GM19438 (cell line): ENCODE measurements at regions not wholly inside any gene's neighbourhood (a gene's known extent, or its start where the extent isn't known, plus 50 kb on each side); places are given as distances from the start of the nearest gene placed in this dataset.
"Not testable (repeated sequence)": the region's sequence is repeated elsewhere in the genome, so short reads cannot be mapped to it uniquely, and the experiment has no call there.

ENCODE experiments used
- ATAC-seq: cut with Tn5 transposase; IDR thresholded peaks from one replicate; pipeline ENCODE4 v1.9.1; 2021; ENCODE audit warnings: low read depth; ENCODE audit not compliant: unreplicated experiment

DNA sequence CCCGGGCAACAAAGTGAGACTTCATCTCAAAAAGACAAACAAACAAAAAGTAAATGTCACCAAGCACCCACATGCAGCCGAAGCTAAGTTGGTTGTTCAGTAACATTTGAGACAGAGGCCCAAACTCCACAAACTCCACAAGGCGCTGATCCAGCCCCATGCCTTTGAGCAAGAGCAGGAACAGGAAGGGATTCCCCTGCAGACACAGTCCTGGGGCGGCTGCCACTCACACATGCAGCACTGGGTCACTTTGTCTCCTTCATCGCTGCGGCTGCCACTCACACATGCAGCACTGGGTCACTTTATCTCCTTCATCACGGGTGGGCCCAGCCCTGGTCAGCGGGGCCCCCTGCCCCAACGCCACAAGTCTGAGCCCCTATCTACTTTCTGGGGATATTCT is 246.9 kb upstream of the RREB1 start:
- ATAC-seq: no peak

DNA sequence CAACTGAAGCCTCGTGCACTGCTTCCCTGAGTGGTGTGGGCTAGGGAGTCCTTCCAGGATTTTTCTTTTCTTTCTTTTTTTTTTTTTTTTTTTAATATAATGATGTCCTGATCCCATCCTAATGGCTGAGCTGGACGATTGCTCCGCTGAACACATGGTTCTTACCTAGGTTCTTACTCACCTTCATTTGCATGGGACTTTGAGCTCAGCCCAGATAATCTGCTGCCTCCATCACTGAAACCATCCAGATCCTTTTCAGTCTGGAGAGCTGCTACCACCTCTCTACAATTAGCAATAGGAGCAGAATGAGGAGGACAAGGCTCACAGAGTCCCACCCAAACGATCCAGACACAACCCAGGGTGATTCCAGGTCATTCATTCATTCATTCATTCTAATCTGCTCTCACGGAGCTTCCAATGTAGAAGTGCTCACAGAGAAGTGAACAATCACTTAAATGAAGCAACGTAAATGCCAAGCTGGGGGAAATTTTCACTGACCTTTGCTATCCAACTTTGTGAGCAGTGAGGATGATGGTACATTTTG is 246.3 kb upstream of the RREB1 start:
- no peak for ATAC-seq

DNA sequence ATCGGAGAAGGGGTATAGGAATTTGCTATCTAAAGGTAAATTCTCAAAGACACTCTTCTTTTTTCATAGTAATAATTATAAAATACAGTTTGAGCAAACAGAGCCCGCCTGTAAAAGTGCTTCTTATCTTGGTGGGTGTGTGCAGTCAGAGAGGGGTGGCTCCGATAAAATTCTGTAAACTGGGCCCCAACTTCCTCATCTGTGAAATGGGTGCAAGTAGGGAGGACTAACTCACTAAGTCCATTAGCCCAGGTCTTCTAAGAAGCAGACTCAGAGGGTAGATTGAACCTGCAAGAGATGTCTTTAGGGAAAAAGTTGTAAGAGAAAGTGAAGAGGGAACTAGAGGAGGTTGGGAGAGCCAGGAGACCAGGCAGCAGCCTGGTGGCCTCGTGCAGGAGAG is 245.8 kb upstream of the RREB1 start:
- no peak for ATAC-seq

DNA sequence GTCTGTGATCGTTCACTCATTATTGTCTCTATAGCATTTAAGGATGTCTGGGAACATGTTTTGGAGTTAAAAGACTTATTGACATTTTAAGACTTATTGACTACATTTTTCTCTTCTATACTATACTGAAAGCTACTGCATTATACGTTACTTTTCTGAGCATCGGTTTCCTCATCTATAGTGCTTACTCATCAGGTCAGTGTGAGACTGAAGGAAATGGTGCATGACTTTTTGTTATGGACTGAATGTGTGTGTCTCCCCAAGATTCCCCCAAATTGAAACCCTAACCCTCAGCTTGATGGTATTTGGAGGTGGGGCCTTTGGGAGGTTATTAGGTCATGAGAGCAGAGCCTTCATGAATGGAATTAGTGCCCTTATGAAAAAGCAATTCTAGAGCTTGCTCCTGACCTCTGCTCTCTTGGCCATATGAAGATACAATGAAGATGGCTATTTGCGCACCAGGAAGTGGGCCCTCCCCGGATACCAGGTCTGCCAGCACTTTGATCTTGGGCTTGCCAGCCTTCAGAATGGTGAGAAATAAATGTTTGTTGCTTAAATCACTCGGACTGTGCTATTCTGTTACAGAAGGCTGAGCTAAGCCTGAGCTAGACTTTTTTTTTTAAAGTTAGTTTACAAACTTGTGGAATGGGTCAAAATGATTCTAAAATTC is 243.7 kb upstream of the RREB1 start:
- ATAC-seq: no peak

DNA sequence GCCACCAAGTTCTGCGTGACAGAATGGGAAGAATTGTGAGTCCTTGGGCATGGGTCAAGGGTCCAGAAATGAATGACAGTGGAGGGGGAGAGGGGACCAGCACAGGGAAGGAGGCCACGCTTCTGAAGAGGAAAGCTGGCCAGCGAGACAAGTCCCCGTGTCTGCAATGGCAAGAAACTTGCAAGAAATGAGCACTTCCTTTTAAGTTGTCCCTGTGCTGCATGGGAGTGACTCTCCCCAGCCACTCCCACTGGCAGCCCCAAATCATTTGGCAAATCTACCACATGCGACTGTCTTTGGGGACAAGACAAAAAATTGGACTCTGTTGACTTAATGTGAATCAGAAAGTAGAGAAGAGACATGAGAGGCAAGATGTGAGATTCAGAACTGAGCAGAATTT is 242.2 kb upstream of the RREB1 start:
- ATAC-seq: no peak

DNA sequence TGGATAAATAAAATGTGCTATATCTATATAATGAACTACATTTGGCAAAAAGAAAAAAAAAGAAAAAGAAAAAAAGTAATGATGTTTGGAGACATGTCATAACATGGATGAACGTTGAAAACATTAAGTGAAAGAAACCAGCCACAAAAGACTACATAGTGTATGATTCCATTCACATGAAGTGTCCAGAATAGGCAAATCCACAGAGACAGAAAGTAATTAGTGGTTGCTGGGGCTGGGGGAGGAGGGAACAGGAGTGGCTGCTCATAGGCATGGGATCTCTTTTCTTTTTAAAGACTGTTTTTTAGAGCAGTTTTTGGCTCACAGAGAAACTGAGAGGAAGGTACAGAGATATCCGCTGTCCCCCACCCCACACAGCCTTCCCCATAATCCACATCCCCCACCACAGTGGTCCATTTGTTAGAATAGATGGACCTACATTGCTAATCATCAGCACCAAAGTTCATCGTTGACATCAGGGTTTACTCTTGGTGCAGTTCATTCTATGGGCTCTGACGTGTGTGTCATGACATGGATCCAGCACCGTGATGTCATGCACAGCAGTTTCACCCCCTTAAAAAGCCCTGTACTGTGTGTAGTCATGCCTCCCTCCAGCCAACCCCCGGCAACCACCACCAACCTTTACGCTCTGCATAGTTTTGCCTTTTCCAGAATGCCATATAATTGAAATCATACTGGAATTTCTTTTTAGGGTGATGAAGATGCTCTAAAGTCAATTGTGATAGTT is 240.9 kb upstream of the RREB1 start:
- no peak for ATAC-seq

DNA sequence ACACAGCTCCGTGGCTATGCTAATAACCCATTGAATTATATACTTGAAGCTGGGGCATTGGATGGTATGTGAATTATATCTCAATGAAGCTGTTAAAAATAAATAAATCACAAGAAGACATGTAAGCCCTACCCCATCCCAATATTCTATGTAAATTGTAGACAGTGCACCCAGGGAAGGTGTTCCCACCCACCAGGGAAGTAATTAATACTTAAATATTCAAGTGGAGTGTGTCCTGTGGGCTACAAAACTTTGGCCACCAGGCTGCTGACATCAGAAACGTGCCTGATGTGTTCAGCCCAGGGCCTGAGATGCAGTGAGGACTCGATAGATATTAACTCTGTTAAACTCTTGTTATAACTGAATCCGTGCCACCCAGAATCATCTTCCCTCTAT is 240.4 kb upstream of the RREB1 start:
- no peak for ATAC-seq

DNA sequence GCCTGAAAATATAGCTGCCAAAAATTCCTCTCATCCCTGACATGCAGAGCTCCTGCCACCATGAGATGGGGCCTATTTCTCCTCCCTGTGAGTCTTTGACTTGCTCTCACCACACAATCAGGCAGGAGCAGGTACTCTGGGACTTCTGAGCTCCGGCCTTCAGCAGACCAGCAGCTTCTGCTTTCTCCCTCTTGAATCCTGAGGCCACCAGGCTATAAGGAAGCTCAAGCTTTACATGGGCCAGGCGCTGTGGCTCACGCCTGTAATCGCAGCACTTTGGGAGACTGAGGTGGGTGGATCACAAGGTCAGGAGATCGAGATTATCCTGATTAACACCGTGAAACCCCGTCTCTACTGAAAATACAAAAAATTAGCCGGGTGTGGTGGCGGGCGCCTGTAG is 238.7 kb upstream of the RREB1 start:
- ATAC-seq: no peak

DNA sequence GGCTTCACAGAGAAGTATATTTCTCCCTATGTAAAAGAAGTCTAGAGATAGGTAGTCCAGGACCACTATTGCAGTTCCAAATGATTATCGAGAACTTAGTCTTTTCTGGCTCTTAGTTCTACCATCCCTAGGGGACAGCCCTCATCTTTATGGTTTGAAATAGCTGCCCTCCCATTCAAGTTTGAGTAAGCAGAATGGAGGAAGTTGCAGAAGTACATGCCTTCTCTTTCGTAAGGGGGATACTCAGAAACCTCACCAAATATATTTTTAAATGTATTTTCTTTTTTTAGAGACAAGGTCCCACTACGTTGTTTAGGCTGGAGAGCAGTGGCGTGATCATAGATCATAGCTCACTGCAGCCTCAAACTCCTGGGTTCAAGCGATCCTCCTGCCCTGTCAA is 236.8 kb upstream of the RREB1 start:
- no peak for ATAC-seq

DNA sequence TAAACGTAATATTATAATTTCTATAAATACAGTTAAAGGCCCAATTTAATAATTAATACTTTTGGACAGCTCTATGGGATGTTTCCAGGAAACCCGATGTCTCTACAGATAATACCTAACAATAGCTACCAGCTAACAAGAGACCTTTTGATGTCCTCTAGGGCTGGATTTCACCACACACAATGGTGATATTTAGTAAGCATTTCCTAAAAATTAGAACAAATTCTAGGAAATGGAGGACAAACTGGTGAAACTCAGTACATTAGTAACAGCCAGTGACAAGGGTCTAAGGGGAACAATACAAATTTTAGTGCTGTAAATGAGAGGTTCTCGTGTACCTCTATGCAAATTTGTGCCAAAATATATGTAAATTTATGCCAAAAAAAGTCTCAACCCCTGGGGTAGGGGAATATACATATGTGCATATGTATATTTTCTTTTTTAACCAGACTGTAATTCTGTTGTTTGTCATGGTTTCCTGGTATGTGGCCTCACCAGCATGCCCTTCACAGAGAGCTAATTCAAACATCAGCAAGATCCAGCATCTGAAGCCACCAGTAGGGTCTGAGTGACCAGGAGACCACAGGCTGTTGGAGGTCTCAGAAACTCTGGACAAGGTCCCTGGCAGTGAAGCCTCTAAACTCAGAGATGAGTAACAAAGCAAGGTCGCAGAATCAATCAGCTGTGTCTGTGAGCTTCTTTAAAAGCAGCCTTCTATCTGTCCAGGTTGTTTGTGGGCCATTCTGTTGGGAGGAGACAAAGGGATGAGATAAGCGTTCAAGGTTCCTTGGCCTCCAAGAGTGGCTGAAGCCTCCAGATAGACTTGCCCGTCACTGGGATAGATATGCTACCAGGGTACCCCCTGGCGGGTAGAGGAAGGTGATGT is 235.1 kb upstream of the RREB1 start:
- ATAC-seq: no peak

DNA sequence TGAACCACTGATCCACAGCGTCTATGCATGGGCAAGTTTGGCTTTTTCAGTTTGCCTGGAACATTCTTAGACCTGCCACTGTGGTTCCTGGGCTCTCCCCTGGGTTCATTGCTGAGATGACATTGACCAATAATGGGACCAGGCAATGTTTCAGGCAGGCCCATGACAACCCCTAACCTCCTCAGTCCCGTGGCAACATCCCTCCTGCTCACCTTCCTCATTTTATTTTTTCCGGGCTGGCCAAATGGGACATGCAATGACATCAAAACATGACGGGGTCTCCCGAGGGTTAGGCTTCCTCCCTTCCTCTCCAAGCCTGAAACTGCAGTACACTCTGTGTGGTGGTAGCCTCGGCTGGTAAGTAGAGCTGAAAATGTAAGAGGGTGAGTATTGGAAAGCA is 234.0 kb upstream of the RREB1 start:
- no peak for ATAC-seq

DNA sequence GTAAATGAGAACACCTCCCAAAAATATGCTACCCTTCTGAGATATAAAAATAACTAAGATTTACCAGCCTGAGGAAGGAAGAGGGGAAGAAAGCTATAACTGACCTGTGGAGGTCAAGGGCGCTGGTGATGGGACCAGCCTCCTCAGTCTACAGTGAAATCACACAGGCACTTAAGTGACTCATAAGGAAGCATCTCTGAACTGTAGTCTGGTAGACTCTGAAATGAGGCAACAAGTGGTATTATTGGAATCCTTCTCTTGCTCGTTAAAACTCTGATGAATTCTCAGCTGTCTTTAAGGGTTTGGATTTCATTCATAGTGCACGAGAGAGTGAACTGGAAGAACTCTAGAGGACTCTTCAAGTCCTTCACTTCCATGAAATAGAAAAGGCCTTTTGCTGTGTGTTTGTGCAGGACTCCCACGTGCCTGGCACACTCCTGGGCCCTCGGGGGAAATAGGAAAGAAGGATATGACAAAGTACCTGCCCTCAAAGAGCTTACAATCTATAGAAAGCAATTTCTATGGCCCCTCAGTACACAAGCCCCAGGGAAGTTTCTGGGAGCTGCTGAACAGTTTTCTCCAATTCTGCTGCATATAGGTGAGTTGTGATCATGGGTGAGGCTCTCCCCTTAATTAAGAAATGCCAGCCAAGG is 231.8 kb upstream of the RREB1 start:
- no peak for ATAC-seq

DNA sequence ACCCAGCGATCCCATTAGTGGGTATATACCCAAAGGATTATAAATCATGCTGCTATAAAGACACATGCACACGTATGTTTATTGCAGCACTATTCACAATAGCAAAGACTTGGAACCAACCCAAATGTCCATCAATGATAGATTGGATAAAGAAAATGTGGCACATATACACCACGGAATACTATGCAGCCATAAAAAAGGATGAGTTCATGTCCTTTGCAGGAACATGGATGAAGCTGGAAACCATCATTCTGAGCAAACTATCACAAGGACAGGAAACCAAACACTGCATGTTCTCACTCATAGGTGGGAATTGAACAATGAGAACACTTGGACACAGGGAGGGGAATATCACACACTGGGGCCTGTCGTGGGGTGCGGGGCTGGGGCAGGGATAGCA is 230.0 kb upstream of the RREB1 start:
- ATAC-seq: not testable (repeated sequence)

DNA sequence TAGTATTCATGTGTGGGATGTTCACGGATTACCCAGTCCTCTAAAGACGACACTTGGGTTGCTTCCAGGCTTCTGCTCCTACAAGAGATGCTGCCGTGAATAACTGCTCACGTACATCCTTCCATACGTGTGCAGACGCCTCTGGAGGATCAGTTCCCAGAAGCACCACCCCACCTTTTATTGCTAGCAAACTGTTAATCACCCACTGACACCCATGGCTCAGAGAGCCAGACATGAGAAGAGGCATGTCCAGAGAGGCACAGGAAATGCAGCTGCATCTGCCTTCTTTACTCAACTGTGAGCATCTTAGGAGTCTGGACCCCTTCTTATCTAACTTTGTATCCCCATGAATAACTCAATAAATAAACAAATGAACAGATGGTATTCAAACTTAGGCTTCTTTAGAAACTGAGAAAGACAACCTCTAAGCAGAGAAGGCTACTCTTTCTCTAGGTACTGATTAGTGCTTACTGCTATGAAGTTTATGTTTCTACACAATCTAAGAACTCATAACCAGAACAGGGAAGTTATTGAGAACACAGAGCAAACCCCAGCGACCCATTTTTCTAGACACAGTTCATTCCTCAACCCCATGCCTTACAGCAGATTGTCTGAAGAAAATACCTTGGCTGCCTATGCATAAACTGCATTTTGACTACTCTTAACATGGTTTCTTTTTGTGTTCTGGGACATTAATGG is 228.7 kb upstream of the RREB1 start:
- no peak for ATAC-seq

DNA sequence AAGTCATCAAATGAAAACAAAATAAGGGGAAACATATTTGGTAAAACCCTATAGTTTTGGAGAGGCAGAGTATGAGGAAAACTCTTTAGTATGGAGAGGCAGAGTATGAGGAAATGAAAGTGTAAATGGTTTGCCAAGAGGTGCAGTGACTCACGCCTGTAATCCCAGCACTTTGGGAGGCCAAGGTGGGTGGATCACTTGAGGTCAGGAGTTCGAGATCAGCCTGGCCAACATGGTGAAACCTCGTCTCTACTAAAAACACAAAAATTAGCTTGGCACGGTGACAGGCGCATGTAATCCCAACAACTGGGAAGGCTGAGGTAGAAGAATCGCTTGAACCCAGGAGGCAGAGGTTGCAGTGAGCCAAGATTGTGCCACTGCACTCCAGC is 228.2 kb upstream of the RREB1 start:
- ATAC-seq: not testable (repeated sequence)

DNA sequence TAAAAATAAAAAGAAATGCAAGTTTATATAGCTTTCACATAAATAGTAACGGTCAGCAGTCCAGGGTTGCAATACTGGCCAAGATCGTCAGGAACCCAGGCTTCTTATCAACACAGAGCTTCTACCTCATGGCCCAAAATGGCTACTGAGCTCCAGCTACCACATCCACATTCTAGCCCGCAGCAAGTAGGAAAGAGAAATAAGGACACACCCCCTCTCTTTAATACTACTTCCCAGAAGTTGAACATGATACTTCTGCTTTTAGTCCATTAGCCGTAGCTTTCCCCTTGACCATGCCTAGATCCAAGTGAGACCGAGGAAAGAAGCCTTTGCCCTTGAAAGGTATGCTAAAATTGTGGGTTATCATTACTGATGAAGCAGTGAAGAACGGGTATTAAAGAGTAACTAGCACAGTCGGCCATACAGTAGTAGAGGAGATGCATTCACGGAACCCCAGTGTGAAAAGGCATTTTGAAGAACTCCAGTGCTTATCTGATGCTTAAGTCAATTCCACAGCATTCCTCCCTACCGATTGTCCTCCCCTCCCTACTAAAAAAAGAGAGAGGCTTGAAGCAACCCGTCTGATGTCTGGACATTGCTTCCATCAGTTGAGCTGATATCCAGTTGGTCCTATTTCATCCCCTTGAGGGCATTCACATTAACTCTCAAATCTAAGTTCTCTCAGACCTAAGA is 226.9 kb upstream of the RREB1 start:
- ATAC-seq: no peak

DNA sequence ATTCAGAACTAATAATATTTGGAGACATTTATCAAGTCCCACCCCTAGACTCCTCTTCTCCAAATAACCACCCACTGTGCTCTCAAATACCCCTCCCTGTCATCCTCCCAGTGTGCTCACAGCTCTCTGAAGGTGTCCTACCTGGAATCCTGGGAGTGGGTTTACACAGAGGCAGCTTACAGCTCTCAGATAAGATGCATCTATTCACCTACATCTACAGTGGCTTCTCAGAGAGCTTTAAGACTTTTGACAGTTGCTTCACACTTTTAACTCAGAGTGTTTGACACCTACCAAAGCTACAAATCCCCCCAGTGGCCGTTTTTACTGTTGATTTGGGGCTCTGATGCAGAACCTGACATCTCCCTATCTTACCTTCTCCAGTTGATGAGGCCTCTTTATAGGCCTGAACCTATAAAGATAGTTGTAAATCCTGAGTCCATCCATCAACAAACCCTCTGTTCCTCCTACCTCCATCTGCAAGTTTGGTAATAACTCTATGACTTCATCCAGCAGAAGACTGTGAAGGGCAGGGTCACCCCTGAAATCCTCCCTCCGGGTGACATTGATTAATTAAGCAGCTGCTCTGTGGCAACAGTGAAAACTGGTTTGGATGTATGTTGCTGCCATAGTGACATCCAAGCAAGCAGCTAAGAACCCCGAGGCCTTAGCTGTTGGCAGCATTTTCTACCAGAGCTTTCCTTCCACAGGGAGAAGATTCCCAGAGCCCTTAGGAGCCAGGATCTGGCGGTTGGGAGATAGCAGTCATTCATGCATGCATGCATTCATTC is 226.1 kb upstream of the RREB1 start:
- ATAC-seq: no peak

DNA sequence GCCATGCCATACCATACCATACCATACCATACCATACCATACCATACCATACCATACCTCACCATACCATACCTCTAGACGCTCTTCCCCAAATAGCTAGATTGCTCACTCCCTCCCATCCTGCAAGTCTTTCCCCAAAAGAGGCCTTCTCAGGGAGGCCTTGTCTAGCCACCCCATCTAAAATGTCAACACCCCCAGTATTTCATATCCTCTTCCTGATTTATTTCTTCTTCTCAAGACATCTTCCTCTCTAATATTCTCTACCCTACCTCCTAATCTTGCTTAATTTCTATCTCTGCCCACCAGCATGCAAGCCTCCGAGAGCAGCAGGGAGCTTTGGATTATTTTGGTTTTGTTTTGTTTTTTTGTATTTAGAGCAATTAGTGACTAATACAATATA is 225.2 kb upstream of the RREB1 start:
- ATAC-seq: no peak

DNA sequence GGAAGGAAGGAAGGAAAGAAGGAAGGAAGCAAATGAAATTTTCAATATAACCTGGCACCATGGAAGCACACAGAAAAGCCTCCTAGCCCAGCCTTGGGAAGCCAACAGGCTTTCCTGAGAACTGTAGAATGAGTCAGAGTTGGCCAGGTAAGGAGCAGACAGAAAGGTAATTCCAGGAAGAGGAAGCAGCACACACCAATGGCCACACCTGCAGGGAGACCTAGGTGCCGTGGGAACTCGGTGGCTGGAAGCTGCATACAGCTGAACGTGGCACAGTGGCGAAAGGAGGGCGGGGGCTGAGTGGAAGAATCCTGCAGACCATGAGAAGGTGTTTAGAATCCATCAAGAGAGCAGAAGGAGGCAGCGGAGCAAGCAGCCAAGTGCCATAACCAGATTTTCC is 224.8 kb upstream of the RREB1 start:
- ATAC-seq: no peak
